ENCODE measurements at regions not wholly inside any gene's neighbourhood (a gene's known extent, or its start where the extent isn't known, plus 50 kb on each side); places are given as distances from the start of the nearest gene placed in this dataset.

GRCh38 chr12:59082952-59083351 is 162.6 kb upstream of the LRIG3 start:
- no peaks in the 10 kb centered on the region for H3K9me3 ChIP-seq (ENCODE audit: control insufficient read depth in 1 of 2, insufficient read depth in 1 of 2, low read length in 2 of 2)
- intact Hi-C loops (cut with DNase I, micrococcal nuclease): no loop called here
- Mint-ChIP-seq H3K9me3 (no peaks in the 10 kb centered on the region), H3K36me3 (ENCODE audit: low read depth) (no peaks in the 10 kb centered on the region), H3K4me1 (ENCODE audit: low read depth) (no peaks in the 10 kb centered on the region), H3K27me3 (no peaks in the 10 kb centered on the region), H3K27ac (no peak overlapping the region), H3K4me3 (no peak overlapping the region)
- ATAC-seq (ENCODE audit: poor library complexity): no peak
- ChIA-PET POLR2A (no interaction called here), CTCF (no interaction called here)
- no peak for DNase-seq
- no peaks in the 10 kb centered on the region for H3K4me1 ChIP-seq (ENCODE audit: insufficient read depth, low read length)
- H3K36me3 ChIP-seq (ENCODE audit: insufficient read depth, low read length): no peaks in the 10 kb centered on the region
- no peak for TF ChIP-seq CTCF (IDR thresholded peaks at IDR 0.05)
- no peak overlapping the region for H3K27ac ChIP-seq (ENCODE audit: low read depth in 1 of 2, low read length in 2 of 2)
- H3K27me3 ChIP-seq (ENCODE audit: control insufficient read depth in 1 of 2, insufficient read depth in 2 of 2, low read length in 2 of 2): no peaks in the 10 kb centered on the region
- H3K4me3 ChIP-seq (ENCODE audit: low read length): no peak overlapping the region

GRCh38 chr12:59080101-59080500 is 159.8 kb upstream of the LRIG3 start:
- Histone ChIP-seq H3K27ac (ENCODE audit: low read depth in 1 of 2, low read length in 2 of 2) (no peak overlapping the region), H3K36me3 (ENCODE audit: insufficient read depth, low read length) (no peaks in the 10 kb centered on the region), H3K9me3 (ENCODE audit: control insufficient read depth in 1 of 2, insufficient read depth in 1 of 2, low read length in 2 of 2) (peaks cover 0 to 4% of the 10 kb centered on the region in 2 experiments), H3K4me3 (ENCODE audit: low read length) (no peak overlapping the region), H3K27me3 (ENCODE audit: control insufficient read depth in 1 of 2, insufficient read depth in 2 of 2, low read length in 2 of 2) (no peaks in the 10 kb centered on the region), H3K4me1 (ENCODE audit: insufficient read depth, low read length) (no peaks in the 10 kb centered on the region)
- TF ChIP-seq CTCF (IDR thresholded peaks at IDR 0.05): no peak
- ChIA-PET CTCF (no interaction called here), POLR2A (no interaction called here)
- ATAC-seq (ENCODE audit: poor library complexity) (no peak), DNase-seq (no peak)
- no peaks in the 10 kb centered on the region for H3K36me3 Mint-ChIP-seq (ENCODE audit: low read depth)
- no peaks in the 10 kb centered on the region for H3K4me1 Mint-ChIP-seq (ENCODE audit: low read depth)
- H3K27ac Mint-ChIP-seq: no peak overlapping the region
- H3K27me3 Mint-ChIP-seq: no peaks in the 10 kb centered on the region
- no peak overlapping the region for H3K4me3 Mint-ChIP-seq
- no peaks in the 10 kb centered on the region for H3K9me3 Mint-ChIP-seq
- intact Hi-C loops (cut with DNase I, micrococcal nuclease): no loop called here

GRCh38 chr12:59079472-59079871 is 159.2 kb upstream of the LRIG3 start:
- TF ChIP-seq CTCF (IDR thresholded peaks at IDR 0.05): no peak
- Mint-ChIP-seq H3K27ac (no peak overlapping the region), H3K9me3 (no peaks in the 10 kb centered on the region), H3K4me3 (no peak overlapping the region), H3K4me1 (ENCODE audit: low read depth) (no peaks in the 10 kb centered on the region), H3K27me3 (no peaks in the 10 kb centered on the region), H3K36me3 (ENCODE audit: low read depth) (no peaks in the 10 kb centered on the region)
- H3K9me3 ChIP-seq (ENCODE audit: control insufficient read depth in 1 of 2, insufficient read depth in 1 of 2, low read length in 2 of 2): peaks cover 0 to 4% of the 10 kb centered on the region in 2 experiments
- H3K4me3 ChIP-seq (ENCODE audit: low read length): no peak overlapping the region
- no peaks in the 10 kb centered on the region for H3K36me3 ChIP-seq (ENCODE audit: insufficient read depth, low read length)
- no peaks in the 10 kb centered on the region for H3K4me1 ChIP-seq (ENCODE audit: insufficient read depth, low read length)
- no peak overlapping the region for H3K27ac ChIP-seq (ENCODE audit: low read depth in 1 of 2, low read length in 2 of 2)
- no peak for DNase-seq
- CTCF ChIA-PET: no interaction called here
- intact Hi-C loops (cut with DNase I, micrococcal nuclease): no loop called here
- ATAC-seq (ENCODE audit: poor library complexity): no peak
- no peaks in the 10 kb centered on the region for H3K27me3 ChIP-seq (ENCODE audit: control insufficient read depth in 1 of 2, insufficient read depth in 2 of 2, low read length in 2 of 2)
- POLR2A ChIA-PET: no interaction called here
